ENCODE measurements at regions not wholly inside any gene's neighbourhood (a gene's known extent, or its start where the extent isn't known, plus 50 kb on each side); places are given as distances from the start of the nearest gene placed in this dataset.
"Not testable (repeated sequence)": the region's sequence is repeated elsewhere in the genome, so short reads cannot be mapped to it uniquely, and the experiment has no call there.

- Mint-ChIP-seq H3K36me3 (no peaks in the 10 kb centered on the region), H3K4me3 (no peak overlapping the region), H3K9me3 (no peaks in the 10 kb centered on the region), H3K27ac (no peak overlapping the region), H3K4me1 (ENCODE audit: unreplicated experiment) (no peaks in the 10 kb centered on the region), H3K27me3 (peaks cover 17% of the 10 kb centered on the region)
- no peak for TF ChIP-seq CTCF (conservative IDR thresholded peaks at IDR 0.05)
- no peak for DNase-seq (ENCODE audit: extremely low spot score, unreplicated experiment)
Observed at GRCh38 chr5:3456121-3456681, 139.4 kb upstream of the IRX1 start.

- not testable (repeated sequence) for DNase-seq (ENCODE audit: extremely low spot score, unreplicated experiment); H3K4me1 Mint-ChIP-seq (ENCODE audit: unreplicated experiment); H3K27ac Mint-ChIP-seq; H3K4me3 Mint-ChIP-seq; H3K9me3 Mint-ChIP-seq; H3K36me3 Mint-ChIP-seq
- H3K27me3 Mint-ChIP-seq, result peaks cover 16% of the 10 kb centered on the region
Observed at GRCh38 chr5:3454028-3454427, 141.6 kb upstream of the IRX1 start.

GRCh38 chr5:3452622-3453021 lies 143.0 kb upstream of the IRX1 start:
- H3K36me3 Mint-ChIP-seq, result no peaks in the 10 kb centered on the region
- no peak overlapping the region for H3K4me3 Mint-ChIP-seq
- no peak overlapping the region for H3K27ac Mint-ChIP-seq
- DNase-seq (ENCODE audit: extremely low spot score, unreplicated experiment), result no peak
- H3K27me3 Mint-ChIP-seq, result peaks cover 8% of the 10 kb centered on the region
- H3K9me3 Mint-ChIP-seq, result no peaks in the 10 kb centered on the region
- H3K4me1 Mint-ChIP-seq (ENCODE audit: unreplicated experiment), result no peaks in the 10 kb centered on the region
- TF ChIP-seq CTCF (conservative IDR thresholded peaks at IDR 0.05), result no peak

- no peak for TF ChIP-seq CTCF (conservative IDR thresholded peaks at IDR 0.05)
- no peak for DNase-seq (ENCODE audit: extremely low spot score, unreplicated experiment)
- H3K9me3 Mint-ChIP-seq, result no peaks in the 10 kb centered on the region
- H3K4me1 Mint-ChIP-seq (ENCODE audit: unreplicated experiment), result no peaks in the 10 kb centered on the region
- H3K4me3 Mint-ChIP-seq, result no peak overlapping the region
- H3K27ac Mint-ChIP-seq, result no peak overlapping the region
- H3K36me3 Mint-ChIP-seq, result no peaks in the 10 kb centered on the region
- H3K27me3 Mint-ChIP-seq, result peaks cover 8% of the 10 kb centered on the region
Observed at GRCh38 chr5:3451961-3452360, 143.7 kb upstream of the IRX1 start.

GRCh38 chr5:3449481-3449880 lies 146.2 kb upstream of the IRX1 start:
- no peak overlapping the region for H3K4me3 Mint-ChIP-seq
- H3K9me3 Mint-ChIP-seq, result no peaks in the 10 kb centered on the region
- H3K27me3 Mint-ChIP-seq, result peaks cover 3% of the 10 kb centered on the region
- H3K4me1 Mint-ChIP-seq (ENCODE audit: unreplicated experiment), result no peaks in the 10 kb centered on the region
- TF ChIP-seq CTCF (conservative IDR thresholded peaks at IDR 0.05), result no peak
- H3K36me3 Mint-ChIP-seq, result no peaks in the 10 kb centered on the region
- DNase-seq (ENCODE audit: extremely low spot score, unreplicated experiment), result no peak
- no peak overlapping the region for H3K27ac Mint-ChIP-seq

GRCh38 chr5:3446410-3446809 lies 149.2 kb upstream of the IRX1 start:
- DNase-seq (ENCODE audit: extremely low spot score, unreplicated experiment), result no peak
- no peak overlapping the region for H3K4me3 Mint-ChIP-seq
- no peak for TF ChIP-seq CTCF (conservative IDR thresholded peaks at IDR 0.05)
- H3K4me1 Mint-ChIP-seq (ENCODE audit: unreplicated experiment), result no peaks in the 10 kb centered on the region
- H3K36me3 Mint-ChIP-seq, result no peaks in the 10 kb centered on the region
- H3K27me3 Mint-ChIP-seq, result no peaks in the 10 kb centered on the region
- no peak overlapping the region for H3K27ac Mint-ChIP-seq
- no peaks in the 10 kb centered on the region for H3K9me3 Mint-ChIP-seq

GRCh38 chr5:3445517-3445916 lies 150.1 kb upstream of the IRX1 start:
- not testable (repeated sequence) for DNase-seq (ENCODE audit: extremely low spot score, unreplicated experiment); H3K4me1 Mint-ChIP-seq (ENCODE audit: unreplicated experiment); H3K9me3 Mint-ChIP-seq; H3K27ac Mint-ChIP-seq; H3K36me3 Mint-ChIP-seq; H3K27me3 Mint-ChIP-seq; H3K4me3 Mint-ChIP-seq

All from type B pancreatic cell (in vitro differentiated cells).